GM06990 (cell line): ENCODE measurements at regions not wholly inside any gene's neighbourhood (a gene's known extent, or its start where the extent isn't known, plus 50 kb on each side); places are given as distances from the start of the nearest gene placed in this dataset.
"Not testable (repeated sequence)": the region's sequence is repeated elsewhere in the genome, so short reads cannot be mapped to it uniquely, and the experiment has no call there.

Experiments used
- DNase-seq: peaks from one replicate; pipeline ENCODE4 v3.0.0-alpha.2; 2011; ENCODE audit not compliant: insufficient read length; ENCODE audit errors: extremely low read depth
- H3K27me3 ChIP-seq: replicated peaks from 2 replicates; pipeline ENCODE4 v1.6.0; 2011; ENCODE audit warnings: low read length; ENCODE audit not compliant: control insufficient read depth, insufficient read depth
- H3K36me3 ChIP-seq: 2 replicates; pipeline ENCODE4 v1.5.1; 2011; ENCODE audit warnings: low read length; ENCODE audit not compliant: control insufficient read depth, insufficient read depth
- H3K4me3 ChIP-seq: replicated peaks from 2 replicates; pipeline ENCODE4 v1.5.1; 2011; ENCODE audit warnings: low read depth, mild to moderate bottlenecking, control low read depth, low read length
- TF ChIP-seq, protein P1 (sequence below): IDR thresholded peaks from 2 replicates; pipeline ENCODE4 v1.5.1; 2011; ENCODE audit warnings: low read length, control low read depth, mild to moderate bottlenecking, inconsistent platforms; ENCODE audit not compliant: insufficient read depth, poor library complexity, severe bottlenecking

DNA sequence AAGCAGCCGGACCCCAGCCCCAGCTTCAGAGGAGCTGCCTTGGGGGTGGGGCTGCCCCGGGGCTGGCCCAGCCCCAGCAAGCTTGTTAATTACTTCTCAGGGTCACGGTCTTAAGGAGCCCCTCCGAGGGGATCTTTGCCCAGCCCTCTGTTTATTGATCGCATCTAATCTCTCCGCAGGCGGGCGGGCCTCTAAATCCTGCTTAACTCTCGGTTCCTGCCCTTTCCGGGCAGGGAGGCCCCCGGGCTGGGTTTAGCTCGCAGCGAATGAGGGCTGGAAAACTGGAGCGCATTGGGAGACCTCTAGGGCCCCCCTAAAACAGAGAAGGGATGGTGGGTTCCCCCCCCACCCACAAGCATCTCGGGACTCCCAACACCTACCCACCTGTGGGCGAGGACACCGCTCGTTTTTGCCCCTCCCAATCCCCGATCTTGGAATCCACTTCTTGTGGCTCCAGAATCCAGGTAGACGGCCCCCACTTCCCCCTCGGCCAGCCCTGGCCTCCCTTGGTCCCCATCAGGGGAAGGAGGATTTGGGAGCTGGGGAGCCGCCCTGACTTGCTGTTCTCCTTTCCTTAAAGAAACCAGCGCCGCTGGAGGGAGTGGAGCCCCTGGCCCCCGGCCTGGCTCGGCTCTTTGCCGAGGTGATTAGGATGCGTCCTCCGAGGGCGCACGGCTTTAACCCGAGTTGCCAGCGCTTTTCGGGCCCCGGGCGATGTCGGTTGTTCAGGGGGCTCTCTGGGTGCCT lies 59.5 kb upstream of the ADGRL1 start:
- TF ChIP-seq, protein P1, sequence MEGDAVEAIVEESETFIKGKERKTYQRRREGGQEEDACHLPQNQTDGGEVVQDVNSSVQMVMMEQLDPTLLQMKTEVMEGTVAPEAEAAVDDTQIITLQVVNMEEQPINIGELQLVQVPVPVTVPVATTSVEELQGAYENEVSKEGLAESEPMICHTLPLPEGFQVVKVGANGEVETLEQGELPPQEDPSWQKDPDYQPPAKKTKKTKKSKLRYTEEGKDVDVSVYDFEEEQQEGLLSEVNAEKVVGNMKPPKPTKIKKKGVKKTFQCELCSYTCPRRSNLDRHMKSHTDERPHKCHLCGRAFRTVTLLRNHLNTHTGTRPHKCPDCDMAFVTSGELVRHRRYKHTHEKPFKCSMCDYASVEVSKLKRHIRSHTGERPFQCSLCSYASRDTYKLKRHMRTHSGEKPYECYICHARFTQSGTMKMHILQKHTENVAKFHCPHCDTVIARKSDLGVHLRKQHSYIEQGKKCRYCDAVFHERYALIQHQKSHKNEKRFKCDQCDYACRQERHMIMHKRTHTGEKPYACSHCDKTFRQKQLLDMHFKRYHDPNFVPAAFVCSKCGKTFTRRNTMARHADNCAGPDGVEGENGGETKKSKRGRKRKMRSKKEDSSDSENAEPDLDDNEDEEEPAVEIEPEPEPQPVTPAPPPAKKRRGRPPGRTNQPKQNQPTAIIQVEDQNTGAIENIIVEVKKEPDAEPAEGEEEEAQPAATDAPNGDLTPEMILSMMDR = no peak
- Histone ChIP-seq H3K4me3 (no peak overlapping the region), H3K36me3 (no peaks in the 10 kb centered on the region), H3K27me3 (no peaks in the 10 kb centered on the region)
- no peak for DNase-seq

DNA sequence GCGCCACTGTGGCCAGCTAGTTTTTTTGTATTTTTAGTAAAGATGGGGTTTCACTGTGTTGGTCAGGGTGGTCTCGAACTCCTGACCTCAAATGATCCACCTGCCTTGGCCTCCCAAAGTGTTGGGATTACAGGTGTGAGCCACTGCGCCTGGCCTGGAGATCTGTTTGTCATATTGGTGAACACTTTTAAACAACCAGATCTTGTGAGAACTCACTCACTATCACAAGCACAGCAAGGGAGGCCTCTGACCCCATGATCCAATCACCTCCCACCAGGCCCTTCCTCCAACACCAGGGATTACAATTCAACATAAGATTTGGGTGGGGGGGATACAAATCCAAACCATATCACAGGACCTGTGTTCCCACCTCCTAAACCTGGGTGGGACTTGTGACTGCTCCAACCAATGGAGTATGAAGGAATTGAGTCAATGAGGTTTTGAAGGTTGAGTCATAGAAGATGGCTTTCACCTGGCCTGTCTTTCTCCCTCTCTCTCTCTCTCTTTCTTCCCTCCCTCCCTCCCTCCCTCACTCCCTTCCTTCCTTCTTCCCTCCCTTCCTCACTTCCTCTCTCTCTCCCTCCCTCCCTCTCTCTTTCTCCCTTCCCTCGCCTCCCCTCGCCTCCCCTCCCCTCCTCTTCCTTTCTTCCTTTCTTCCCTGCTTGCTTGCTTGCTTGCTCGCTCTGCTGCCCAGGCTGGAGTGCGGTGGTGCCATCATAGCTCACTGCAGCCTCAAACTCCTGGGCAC lies 50.1 kb upstream of the ADGRL1 start:
- not testable (repeated sequence) for DNase-seq, H3K36me3 ChIP-seq, H3K27me3 ChIP-seq, H3K4me3 ChIP-seq
